NCI-H2029 (cell line): ENCODE measurements at regions not wholly inside any gene's neighbourhood (a gene's known extent, or its start where the extent isn't known, plus 50 kb on each side); places are given as distances from the start of the nearest gene placed in this dataset.

ENCODE experiments used
- DNase-seq: peaks from one replicate; lab custom pipeline; 2025; lab: John Stamatoyannopoulos, UW

DNA sequence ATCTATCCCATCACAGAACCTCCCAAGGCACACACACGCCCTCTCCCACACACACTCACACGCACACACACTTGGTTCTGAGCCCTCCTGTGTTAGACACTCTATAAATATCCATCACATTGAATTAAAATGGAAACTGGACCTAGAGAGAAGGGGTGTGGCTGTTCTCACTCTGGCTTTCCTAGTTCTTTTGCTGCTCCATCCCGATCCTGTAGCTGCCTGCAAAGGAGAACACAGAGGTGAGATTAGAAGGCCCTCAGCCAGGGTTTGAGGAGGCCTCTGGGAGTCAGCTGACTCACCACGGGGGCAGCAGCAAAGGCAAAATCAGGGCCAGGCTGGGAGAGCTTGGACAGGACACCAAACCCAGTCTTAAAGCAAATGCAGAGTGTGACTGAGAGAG, 192.3 kb upstream of the CADM1 start:
- DNase-seq = no peak

DNA sequence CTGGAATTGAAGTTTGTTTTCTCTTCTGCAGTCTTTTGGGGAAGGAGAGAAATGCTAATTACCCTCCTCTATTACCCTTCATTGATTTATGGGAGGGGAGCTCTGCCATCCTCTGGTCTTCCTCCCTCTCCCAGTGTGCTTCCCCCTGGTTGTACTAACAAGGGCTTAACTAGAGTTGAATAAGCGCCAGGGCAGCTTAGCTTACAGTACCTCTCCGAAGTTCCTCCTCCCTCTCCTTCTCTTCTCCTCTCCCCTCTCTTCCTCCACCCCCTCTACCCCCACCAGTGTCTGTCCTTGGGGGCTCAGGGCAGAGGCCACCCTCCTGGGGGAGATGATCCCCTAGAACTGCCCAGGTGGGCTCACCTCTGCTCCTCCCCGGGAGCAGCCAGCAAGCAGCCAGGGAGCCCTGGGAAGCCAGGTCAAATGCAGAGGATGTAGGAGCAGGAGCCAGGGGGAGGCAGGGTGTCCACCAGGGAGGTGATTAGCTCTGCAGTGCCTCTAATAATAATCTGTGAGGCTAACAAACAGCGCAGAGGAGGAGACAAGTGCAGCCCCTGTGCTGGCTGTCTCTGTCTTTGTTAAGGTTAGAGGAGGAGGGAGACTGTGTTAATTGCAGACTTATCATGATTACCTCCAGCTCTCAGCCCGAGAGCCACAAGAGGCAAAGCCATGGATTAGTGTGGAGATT, 191.6 kb upstream of the CADM1 start:
- DNase-seq = no peak

GRCh38 chr11:115693002-115693401, 188.8 kb upstream of the CADM1 start:
- DNase-seq = no peak

DNA sequence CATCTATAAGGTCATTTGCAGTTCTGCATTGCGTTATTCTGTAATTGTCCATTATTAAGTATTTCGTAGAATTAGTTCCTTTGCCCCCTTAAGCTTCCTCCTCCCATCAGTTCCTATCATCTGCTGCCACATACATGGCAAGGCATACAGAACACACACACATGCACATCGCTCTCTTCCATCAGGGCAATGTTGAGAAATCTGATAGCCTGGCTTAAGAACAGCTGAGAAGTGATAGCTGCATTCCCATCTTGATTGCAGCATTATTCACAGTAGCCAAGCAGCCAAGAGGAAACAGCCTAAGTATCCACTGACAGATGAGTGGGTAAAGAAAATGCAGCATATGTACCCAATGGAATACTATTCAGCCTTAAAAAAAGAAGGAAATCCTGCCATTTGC, 186.8 kb upstream of the CADM1 start:
- DNase-seq = no peak

DNA sequence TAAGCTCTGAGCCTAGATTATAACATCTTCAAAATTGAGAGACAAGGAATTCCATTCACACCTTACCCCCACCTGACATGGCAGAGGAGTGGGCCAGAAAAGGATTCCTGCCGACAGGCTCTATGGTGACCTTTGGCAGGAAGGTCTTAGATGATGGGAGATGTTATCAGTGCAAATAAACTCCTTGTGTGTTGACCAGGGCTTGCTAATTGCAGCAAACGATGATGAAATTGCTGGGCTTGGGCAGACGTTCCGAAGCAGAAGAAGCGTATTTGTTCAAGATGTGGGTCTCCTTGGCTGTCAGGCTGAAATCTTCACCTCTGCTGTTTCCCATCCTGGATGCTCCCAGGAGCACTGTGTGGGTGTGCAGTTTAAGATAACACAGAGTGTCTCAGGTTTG, 183.7 kb upstream of the CADM1 start:
- DNase-seq = no peak

GRCh38 chr11:115684699-115685098, 180.5 kb upstream of the CADM1 start:
- DNase-seq = no peak

DNA sequence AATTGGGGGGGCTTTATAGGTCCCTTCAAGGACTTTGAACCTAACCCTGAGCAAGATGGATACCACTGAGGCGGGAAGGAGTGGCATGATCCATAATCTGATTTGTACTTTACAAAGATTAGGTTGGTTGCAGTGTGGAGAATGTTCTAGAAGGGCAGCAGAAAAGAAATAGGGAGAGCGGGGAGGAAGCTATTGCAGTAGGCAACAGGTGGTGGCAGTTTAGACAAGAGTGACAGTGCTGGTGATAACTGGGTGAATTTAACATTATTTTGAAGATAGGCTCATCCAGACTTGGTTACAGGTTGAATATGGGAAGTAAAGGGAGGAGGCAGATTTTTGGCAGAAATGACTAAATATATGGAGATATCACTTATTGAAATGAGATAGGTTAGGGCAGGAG, 179.9 kb upstream of the CADM1 start:
- DNase-seq = no peak

DNA sequence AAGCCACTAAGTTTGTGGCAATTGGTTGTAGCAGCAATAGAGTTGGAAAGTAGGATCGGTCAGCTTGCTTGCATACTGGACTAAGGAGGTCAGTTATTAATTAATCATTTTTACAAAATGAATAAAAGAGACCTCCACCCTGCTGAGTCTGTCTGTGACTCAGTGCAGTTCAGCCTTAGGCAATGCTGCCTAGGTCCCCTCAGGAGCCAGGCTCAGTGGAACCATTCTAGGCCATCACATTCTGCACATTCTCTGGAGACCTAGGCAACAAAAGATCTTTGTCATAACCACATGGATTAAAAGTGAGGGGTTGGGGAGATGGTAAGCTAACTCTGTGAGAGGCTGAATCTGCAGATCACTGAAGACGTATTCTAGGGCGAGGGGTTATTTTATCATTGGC, 178.7 kb upstream of the CADM1 start:
- DNase-seq = no peak

GRCh38 chr11:115682101-115682500, 177.9 kb upstream of the CADM1 start:
- DNase-seq = no peak

GRCh38 chr11:115679945-115680344, 175.7 kb upstream of the CADM1 start:
- DNase-seq = no peak

DNA sequence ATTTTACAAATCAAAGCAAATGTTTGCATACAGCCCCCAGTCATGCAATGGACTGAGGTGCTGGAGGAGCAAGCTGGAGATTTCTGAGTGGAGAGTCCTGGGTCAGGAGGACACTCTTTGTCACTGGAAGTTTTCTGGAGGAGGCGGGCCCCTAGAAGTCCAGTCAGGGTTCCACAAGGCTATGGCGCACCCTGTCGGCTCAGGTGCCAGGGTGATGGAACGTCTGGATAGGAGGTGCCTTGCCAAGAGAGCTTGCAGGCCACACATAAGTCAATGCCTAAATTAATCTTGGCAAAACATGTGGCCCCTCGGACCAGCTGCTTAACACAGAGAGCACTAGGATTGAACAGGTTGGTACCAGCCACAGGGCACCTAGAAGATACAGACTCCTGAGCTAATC, 174.7 kb upstream of the CADM1 start:
- DNase-seq = no peak

GRCh38 chr11:115677190-115677589, 173.0 kb upstream of the CADM1 start:
- no peak for DNase-seq

GRCh38 chr11:115676768-115677167, 172.6 kb upstream of the CADM1 start:
- DNase-seq = no peak

DNA sequence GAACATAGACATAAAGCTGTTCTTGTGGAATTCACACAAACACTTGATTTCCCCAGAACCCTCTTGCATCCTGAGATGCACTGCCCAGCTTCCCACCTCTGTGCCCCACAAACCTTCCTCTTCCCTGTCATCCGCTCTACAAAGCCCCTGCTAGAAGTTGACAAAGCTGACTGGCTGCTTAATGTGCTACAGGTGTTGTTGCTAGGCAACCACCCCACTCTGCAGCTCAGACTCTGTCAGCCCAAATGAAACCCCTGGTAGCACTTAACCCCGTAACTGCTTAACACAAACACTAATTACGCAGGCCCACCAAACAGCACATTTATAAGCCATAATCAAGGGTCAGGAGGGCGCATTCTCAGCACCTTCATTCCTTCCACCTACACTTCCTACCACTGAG, 172.0 kb upstream of the CADM1 start:
- no peak for DNase-seq

- no peak for DNase-seq
Measured at GRCh38 chr11:115674937-115675544, 170.8 kb upstream of the CADM1 start.

DNA sequence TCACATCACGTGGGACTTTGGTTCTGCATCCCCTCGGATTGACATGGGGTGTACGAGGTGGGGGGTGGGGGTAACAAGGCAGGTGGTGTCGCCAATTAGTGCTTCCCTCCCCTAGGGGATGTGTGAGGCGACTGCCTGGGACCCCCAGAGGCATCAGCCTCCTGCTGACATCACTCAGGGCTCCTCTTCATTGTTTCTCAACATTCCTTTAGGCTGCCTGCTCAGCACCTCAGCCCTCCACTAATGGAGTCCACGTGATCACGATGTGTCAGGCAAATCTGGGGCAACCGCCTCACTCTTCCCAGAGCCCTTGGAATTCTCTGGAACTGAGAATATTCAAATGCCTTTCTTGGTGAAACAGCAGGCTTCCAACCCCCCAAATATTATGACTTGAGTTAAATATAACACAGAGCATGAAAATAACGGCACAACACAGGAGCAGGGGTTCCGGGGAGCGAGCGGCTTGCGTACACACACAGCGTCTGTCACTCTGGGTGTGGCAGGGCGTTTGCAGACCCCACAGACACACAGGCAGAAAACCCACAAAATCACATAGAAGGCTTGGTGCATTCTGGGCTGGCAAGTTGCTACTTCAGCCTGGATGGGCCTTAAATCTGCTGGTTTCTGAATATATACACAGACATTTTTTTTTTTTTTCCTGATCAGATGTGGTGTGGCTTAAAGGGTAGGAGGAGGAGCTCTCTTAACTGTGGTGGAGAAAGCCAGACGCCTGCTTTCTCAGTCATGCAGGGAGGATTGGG, 170.1 kb upstream of the CADM1 start:
- no peak for DNase-seq

DNA sequence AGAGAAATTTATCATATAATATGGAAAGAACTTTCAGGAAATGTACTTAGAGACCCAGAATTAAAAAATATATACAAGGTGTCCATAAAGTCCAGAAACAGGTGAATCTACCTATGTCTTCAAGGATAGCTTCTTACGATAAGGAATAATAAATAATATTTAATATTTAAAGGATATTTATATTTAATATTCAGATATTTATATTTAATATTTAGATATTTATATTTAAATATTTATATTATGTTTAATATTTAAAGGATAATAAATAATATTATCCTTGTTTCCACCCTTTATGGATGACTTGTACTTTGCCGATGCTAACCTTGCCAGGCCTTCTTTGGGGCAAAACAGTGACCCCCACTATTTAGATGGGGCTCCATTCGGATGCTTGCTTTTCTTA, 169.5 kb upstream of the CADM1 start:
- no peak for DNase-seq

GRCh38 chr11:115672999-115673411, 168.8 kb upstream of the CADM1 start:
- DNase-seq = no peak

DNA sequence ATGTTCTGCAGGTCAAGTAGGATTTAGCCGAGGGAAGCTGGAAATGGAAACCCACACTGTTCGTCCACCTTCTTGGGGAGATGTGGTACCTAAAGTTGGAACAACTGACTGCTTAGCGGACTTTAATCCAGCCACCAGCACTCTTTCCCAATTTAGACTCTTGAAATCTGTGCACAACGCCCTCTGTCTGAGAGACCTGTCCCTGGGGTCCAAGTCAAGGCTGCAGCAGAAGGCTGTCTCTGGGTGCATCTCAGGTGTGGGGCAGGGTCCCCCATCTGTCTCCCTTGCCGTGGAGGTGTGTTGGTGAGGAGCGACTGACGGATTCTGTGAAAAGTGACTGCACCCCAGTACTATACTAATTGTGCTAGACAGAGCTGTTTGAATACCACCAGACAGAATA, 168.2 kb upstream of the CADM1 start:
- no peak for DNase-seq

- no peak for DNase-seq
Measured at GRCh38 chr11:115670538-115671205, 166.5 kb upstream of the CADM1 start.

- DNase-seq = no peak
Measured at GRCh38 chr11:115665958-115666357, 161.7 kb upstream of the CADM1 start.

DNA sequence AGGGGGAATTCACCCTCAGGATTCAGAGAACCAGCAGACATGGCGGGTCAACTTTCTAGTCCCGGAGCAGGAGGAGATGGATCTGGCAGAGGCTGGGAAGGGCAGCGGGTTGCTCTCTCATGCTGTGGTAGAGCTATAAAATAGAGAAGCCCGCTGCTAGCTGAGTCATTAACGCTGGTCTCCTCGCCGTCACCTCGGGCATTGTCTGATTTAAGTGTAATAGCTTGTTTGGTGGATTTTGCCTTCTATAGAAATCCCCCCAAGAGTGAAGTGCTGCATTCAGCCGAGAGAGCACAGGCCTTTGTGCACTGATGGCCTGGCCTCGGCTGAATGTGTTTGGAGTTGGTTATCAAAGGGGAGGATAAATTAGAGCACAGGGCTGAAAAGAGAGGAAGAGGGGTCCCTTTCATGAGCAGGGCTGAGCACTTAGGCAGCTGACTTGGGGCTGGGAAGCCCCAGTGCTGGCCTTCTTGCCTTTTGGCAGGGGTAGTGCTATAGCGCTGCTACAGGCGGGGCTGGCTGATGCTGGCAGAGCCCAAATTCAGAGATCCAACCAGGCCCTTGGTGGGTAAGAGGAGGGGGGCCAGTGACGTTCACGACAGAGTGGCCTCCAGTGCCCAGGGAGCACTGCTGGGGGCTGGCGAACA, 161.1 kb upstream of the CADM1 start:
- DNase-seq = no peak
